GM03348 (cell line): ENCODE measurements at regions not wholly inside any gene's neighbourhood (a gene's known extent, or its start where the extent isn't known, plus 50 kb on each side); places are given as distances from the start of the nearest gene placed in this dataset.

Experiments used
- DNase-seq: peaks from one replicate; pipeline ENCODE4 v3.0.0; 2012; ENCODE audit warnings: low spot score

- no peak for DNase-seq
These were observed 54.7 kb downstream of the GLUD2 start for GRCh38 chrX:121102101-121102500.

- DNase-seq, result no peak
These were observed 56.0 kb downstream of the GLUD2 start for GRCh38 chrX:121103381-121103780.

GRCh38 chrX:121106484-121107235 lies 59.2 kb downstream of the GLUD2 start:
- no peak for DNase-seq

GRCh38 chrX:121109986-121110385 lies 62.6 kb downstream of the GLUD2 start:
- no peak for DNase-seq

- DNase-seq, result no peak
These were observed 63.1 kb downstream of the GLUD2 start for GRCh38 chrX:121110536-121110935.

- no peak for DNase-seq
These were observed 67.3 kb downstream of the GLUD2 start for GRCh38 chrX:121114691-121115090.

GRCh38 chrX:121120690-121121605 lies 73.5 kb downstream of the GLUD2 start:
- no peak for DNase-seq

- DNase-seq, result no peak
These were observed 74.9 kb downstream of the GLUD2 start for GRCh38 chrX:121122332-121122731.

- DNase-seq, result no peak
These were observed 81.8 kb downstream of the GLUD2 start for GRCh38 chrX:121128925-121129877.

GRCh38 chrX:121132675-121133074 lies 85.3 kb downstream of the GLUD2 start:
- DNase-seq, result no peak

GRCh38 chrX:121135488-121136207 lies 88.2 kb downstream of the GLUD2 start:
- no peak for DNase-seq

GRCh38 chrX:121146059-121146628 lies 98.7 kb downstream of the GLUD2 start:
- no peak for DNase-seq

- no peak for DNase-seq
These were observed 102.8 kb downstream of the GLUD2 start for GRCh38 chrX:121150217-121150616.

- DNase-seq, result no peak
These were observed 103.9 kb downstream of the GLUD2 start for GRCh38 chrX:121151293-121151692.

- no peak for DNase-seq
These were observed 107.5 kb downstream of the GLUD2 start for GRCh38 chrX:121154858-121155404.

GRCh38 chrX:121160987-121161386 lies 113.6 kb downstream of the GLUD2 start:
- no peak for DNase-seq

GRCh38 chrX:121161501-121161933 lies 114.1 kb downstream of the GLUD2 start:
- no peak for DNase-seq

- DNase-seq, result no peak
These were observed 116.0 kb downstream of the GLUD2 start for GRCh38 chrX:121163443-121163842.

GRCh38 chrX:121165930-121166359 lies 118.5 kb downstream of the GLUD2 start:
- no peak for DNase-seq
